EL (cell line): ENCODE measurements at regions not wholly inside any gene's neighbourhood (a gene's known extent, or its start where the extent isn't known, plus 50 kb on each side); places are given as distances from the start of the nearest gene placed in this dataset.
"Not testable (repeated sequence)": the region's sequence is repeated elsewhere in the genome, so short reads cannot be mapped to it uniquely, and the experiment has no call there.

ENCODE experiments used
- DNase-seq: peaks from one replicate; pipeline ENCODE4 v3.0.0-alpha.2; 2016

- DNase-seq, result no peak
Observed at GRCh38 chr13:86426437-86426836, 627.2 kb upstream of the SLITRK6 start.

DNA sequence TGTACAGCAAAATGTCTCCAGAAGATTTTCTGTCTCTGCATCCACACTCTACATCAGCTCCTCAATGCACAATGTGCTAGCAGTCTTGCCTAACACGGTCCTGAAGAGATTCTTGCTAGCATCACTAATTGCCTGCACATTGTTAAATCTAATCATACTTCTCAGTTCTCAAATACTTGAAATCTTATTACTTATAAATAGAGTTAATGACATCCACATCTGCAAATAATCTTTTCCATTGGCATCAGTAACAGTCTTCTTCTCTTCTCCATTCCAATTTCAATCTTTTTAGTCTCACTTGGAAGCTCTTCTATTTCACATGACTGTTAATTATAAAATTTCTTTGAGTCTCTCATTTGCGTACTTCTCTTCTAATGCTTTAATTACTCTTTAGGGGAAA, 630.5 kb upstream of the SLITRK6 start:
- no peak for DNase-seq

DNA sequence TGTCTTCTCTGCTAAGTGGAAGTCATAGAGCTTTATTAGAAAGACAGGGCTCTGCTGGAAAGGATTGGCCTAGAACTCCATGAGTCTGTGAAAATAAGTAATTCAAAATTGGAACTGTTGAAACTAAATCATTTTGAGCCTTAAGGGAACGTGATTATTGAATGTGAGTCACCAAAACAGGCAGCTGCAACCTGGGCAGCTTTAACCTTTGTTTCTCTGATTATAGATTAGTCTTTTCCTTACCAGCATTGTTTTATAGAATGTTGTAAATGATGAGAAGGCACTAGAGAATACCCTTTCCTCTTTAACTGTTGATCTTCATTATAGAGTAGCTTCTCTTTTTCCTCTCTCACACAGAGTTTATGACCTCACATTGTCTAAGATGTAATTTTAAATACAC, 638.8 kb upstream of the SLITRK6 start:
- DNase-seq, result no peak

DNA sequence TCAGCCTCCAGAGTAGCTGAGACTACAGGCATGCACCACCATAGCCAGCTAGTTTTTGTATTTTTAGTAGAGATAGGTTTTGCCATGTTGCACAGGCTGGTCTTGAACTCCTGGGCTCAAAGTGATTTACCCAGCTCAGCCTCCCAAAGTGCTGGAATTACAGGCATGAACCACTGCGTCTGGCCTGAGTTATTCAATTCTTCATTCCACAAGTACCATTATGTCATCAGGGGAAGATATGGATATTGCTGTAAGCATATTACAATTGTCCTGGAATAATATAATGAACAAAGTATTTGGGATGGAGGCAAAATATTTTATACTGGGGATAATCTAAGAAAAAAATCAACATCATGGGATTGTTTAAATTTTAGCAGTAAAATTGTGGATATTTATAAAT, 646.0 kb upstream of the SLITRK6 start:
- DNase-seq, result no peak

DNA sequence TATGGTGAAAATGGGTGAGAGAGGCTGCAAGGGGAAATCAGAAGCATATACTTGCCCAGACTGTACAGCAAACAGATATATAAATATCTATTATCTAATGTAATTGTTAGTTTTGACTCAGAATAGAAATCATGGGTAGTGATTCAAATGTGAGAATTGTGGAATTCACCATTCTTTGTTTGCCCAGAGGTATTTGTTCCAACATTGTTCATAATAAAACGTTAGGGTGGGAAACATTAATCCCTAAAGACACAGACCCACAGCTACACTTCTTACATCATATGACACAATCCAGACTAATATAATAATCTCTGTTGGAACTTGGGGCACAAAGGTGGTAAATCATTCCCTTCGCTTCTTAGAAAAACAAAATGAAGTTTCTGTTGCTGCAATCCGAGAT, 646.5 kb upstream of the SLITRK6 start:
- no peak for DNase-seq

GRCh38 chr13:86446311-86446710, 647.1 kb upstream of the SLITRK6 start:
- no peak for DNase-seq

DNA sequence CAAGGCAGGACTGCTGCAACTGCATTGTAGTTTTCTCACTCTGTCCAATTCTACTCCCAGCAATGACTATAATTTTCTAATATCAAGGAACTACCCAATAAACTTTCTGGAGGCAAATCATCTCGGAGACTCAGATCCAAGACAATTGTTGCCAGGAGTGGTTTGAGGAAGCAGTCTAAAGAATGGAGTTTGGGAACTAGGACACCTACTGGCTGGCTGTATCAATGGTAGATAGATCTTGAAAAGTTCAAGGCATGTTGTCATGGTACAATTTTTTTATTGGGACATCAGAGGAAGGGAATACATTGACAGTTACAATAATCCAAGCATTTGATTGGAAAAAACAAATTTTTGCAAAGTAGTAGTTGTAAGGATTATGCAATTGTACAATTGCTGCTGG, 648.3 kb upstream of the SLITRK6 start:
- DNase-seq, result no peak

DNA sequence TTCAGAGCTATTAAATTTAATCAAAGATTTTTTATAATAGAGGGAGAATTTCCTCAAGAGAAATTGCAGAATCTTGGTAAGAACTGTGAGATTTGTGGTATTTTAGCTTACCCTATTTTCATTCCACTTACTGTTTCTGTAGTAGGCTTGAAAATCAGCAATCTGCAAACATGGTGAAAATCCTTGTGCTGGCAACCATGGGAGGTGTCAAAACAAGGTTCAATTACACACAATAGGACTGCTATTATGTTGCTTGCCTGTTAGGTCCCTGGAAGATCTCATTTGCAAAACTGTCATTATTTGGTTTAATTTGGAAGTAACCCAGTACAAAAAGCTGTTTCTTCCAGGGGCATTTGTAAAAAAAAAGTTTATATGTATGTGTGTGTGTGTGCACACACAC, 662.8 kb upstream of the SLITRK6 start:
- no peak for DNase-seq

GRCh38 chr13:86464193-86464592, 665.0 kb upstream of the SLITRK6 start:
- no peak for DNase-seq

GRCh38 chr13:86474971-86475370, 675.8 kb upstream of the SLITRK6 start:
- no peak for DNase-seq

- DNase-seq, result no peak
Observed at GRCh38 chr13:86476656-86477055, 677.4 kb upstream of the SLITRK6 start.

DNA sequence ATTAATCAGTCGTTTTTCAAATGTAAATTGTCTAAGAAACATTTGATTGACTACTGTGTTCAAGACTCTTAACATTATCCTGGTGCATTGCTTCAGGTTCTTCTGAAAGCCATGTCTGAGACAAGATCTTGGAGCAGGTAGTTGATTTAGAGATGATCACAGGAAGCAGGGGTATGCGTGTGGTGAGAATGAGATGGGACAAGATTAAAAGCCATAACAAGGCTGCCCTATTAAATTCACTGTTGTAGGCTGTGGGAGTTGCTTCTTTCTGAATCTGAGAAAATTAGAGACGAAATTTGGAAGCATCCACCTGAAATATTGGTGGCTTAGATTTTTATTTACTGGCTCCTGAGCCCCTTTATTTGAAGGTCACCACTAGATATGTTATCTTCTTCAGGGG, 687.4 kb upstream of the SLITRK6 start:
- DNase-seq, result no peak

- DNase-seq, result no peak
Observed at GRCh38 chr13:86491121-86491520, 691.9 kb upstream of the SLITRK6 start.

DNA sequence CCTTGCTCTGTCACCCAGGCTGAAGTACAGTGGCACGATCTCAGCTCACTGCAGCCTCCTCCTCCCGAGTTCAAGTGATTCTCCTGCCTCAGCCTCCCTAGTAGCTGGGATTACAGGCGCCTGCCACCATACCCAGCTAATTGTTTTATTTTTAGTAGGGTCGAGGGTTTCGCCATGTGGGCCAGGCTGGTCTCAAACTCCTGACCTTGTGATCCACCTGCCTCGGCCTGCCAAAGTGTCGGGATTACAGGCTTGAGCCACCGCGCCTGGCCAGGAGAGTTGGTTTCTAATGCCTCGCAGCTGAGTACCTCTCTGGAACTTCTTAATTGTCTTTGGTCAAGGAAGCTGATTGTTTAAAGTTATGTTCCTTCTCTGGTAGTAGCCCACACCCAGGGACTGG, 702.7 kb upstream of the SLITRK6 start:
- not testable (repeated sequence) for DNase-seq

- DNase-seq, result no peak
Observed at GRCh38 chr13:86510792-86511191, 711.6 kb upstream of the SLITRK6 start.

- no peak for DNase-seq
Observed at GRCh38 chr13:86541461-86541860, 742.2 kb upstream of the SLITRK6 start.

- DNase-seq, result no peak
Observed at GRCh38 chr13:86554066-86554465, 754.8 kb upstream of the SLITRK6 start.

DNA sequence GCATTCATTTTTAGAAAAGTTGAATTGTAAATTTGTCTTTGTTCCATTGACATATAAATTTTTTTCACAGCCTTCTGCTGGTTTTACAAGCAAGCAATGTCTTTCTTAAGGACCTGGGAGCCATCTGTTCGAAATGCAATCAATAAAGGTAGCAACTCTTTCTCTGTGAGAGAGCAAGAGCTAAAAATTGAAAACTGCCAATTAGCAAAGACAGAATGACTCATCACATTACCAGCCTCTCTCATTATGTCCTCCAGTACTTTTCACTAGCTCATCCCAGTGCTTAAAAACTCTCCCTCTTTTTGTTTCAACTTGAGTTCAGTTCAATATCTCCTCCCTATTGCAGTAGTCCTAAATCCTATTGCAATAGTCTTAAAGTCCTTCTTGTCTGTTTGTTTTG, 760.7 kb upstream of the SLITRK6 start:
- DNase-seq, result no peak

- no peak for DNase-seq
Observed at GRCh38 chr13:86562866-86563265, 763.6 kb upstream of the SLITRK6 start.

GRCh38 chr13:86563308-86563707, 764.1 kb upstream of the SLITRK6 start:
- DNase-seq, result no peak

- no peak for DNase-seq
Observed at GRCh38 chr13:86567119-86567518, 767.9 kb upstream of the SLITRK6 start.

DNA sequence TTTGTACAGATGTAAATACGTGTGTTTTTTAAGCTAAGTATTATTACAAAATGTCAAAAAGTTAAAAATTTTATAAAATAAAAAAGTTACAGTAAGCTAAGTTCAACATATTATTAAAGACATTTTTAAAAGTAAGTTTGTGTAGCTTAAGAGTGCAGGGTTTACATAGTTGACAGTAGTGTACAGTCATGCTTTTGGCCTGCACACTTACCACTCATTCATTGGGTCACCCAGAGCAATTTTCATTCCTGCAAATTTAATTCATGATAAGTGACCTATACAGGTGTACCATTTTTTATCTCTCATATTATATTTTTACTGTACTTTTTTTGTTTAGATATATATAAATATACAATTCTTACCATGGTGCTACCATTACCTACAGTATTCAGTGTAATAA, 769.9 kb upstream of the SLITRK6 start:
- DNase-seq, result no peak

DNA sequence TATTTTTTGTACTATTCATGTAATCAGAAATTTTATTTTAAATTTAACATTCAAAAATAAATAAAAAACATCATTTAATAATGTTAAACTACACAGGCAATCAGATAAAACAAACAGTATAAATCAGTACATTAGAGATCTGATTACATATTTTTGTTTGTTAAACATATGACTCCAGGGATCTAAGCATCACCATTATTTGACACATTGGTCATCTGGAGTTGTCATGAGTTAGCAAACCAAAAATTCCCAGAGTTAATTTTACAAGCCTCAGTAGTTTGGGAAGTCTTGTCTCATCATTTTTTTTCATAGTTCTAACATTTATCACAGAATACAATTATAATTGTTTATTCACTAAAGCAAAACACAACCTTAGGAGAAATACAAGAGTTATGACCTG, 770.8 kb upstream of the SLITRK6 start:
- no peak for DNase-seq

GRCh38 chr13:86572115-86572514, 772.9 kb upstream of the SLITRK6 start:
- no peak for DNase-seq

DNA sequence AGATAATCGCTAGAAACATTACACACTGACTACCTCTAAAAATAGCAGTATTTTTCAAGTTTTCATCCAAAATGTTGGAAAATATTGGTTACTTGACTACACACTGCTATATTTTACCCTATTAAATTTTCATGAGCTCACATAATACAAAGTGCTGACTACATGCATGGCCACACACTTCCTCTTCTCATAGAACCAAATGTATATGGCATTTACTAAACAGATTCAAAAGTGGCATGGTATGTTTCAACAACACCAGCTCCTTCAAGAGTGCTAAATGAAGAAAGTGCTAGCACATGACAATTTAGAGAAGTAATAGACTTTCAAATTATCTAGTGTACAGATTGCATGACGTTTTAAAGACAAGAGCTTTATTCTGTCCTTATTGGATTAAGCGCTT, 780.4 kb upstream of the SLITRK6 start:
- no peak for DNase-seq

GRCh38 chr13:86581706-86582105, 782.5 kb upstream of the SLITRK6 start:
- no peak for DNase-seq
